NOMO-1 treated with dmso at 0.1 percent for 144 hours (cell line): ENCODE measurements at regions not wholly inside any gene's neighbourhood (a gene's known extent, or its start where the extent isn't known, plus 50 kb on each side); places are given as distances from the start of the nearest gene placed in this dataset.
"Not testable (repeated sequence)": the region's sequence is repeated elsewhere in the genome, so short reads cannot be mapped to it uniquely, and the experiment has no call there.

Source experiments
- DNase-seq: peaks from one replicate; lab custom pipeline; 2025; ENCODE audit not compliant: unreplicated experiment; lab: John Stamatoyannopoulos, UW

DNA sequence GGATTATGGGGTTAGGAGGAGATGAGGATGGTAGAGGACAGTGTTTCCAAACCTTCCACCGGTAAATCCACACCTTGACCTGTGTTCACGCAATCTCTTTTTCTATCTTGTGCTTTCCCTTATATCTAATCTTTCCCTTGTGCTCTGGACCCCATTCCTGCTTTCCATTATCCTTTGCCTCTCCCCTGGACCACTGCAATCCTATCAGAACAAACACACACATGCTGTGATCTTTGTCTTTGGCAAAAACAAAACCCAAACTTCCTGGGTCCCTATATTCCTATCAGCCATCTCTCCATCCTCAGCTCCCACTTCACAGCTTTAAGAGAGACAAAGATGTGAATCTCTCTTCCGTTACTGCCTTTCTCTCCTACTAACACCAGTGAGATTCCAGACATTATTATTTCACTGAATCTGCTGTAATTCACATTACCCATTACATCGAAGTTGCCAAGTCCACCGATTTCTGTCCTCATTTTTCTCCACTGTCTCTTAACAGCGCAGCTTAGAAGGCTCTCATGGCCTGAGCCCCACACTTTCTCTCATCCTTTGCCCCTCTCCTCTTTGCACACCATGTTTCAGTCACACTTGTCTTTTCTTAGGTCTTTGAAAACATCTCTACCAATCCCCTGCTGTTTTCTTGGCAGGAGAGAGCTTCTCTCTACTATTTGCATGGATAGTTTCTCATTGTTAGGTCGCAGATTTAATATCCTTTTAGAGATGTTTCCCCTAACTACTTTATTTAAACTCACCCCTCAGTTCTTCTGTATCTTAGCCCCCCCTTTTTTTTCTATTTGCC is 230.0 kb upstream of the B3GALT2 start:
- no peak for DNase-seq

GRCh38 chr1:193415256-193415655 is 228.8 kb upstream of the B3GALT2 start:
- DNase-seq = no peak

DNA sequence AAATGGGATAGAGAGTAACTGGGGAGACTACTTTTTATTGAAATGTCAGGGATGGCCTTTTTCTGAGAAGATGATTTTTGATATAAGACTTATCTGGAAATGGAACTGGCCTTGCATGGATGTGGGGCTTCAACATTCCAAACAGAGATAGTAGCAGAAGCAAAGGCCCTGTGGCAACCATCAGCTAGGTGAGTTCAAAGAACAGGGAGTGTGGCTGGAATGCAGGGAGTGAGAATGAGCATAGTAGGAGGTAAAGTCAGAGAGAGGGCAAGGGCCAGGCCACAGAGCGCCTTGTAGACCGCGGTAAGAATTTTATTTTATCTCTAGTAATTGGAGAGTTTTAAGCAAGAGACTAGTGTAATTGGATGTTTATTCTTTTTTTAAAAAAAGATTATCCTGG is 227.0 kb upstream of the B3GALT2 start:
- DNase-seq = no peak

GRCh38 chr1:193412748-193413147 is 226.3 kb upstream of the B3GALT2 start:
- DNase-seq = no peak

GRCh38 chr1:193411714-193412113 is 225.3 kb upstream of the B3GALT2 start:
- no peak for DNase-seq

- no peak for DNase-seq
These were observed 224.8 kb upstream of the B3GALT2 start for GRCh38 chr1:193411215-193411614.

GRCh38 chr1:193408782-193409293 is 222.4 kb upstream of the B3GALT2 start:
- no peak for DNase-seq

DNA sequence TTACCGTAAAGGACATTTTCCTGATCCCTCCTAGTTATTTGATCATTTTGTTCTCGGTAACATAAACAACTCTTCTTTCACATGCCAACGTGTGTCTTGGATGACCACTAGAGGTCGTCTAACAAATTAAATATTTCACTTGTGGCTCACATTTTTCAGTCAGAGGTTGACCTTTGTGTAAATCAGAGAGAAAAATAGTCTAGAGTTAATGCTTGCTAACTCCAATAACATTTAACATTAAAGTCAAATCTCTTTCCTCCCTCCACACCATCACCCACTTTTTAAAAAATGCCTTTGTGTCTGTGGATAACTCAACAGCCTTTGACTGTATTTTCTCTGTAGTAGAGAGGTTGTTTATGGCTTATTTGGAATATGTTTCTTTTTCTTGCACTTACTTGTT is 220.5 kb upstream of the B3GALT2 start:
- no peak for DNase-seq

- no peak for DNase-seq
These were observed 217.8 kb upstream of the B3GALT2 start for GRCh38 chr1:193404236-193404635.

GRCh38 chr1:193402977-193403376 is 216.6 kb upstream of the B3GALT2 start:
- DNase-seq = no peak

GRCh38 chr1:193402037-193402436 is 215.6 kb upstream of the B3GALT2 start:
- no peak for DNase-seq

GRCh38 chr1:193394336-193394735 is 207.9 kb upstream of the B3GALT2 start:
- no peak for DNase-seq

- DNase-seq = no peak
These were observed 206.3 kb upstream of the B3GALT2 start for GRCh38 chr1:193392686-193393085.

DNA sequence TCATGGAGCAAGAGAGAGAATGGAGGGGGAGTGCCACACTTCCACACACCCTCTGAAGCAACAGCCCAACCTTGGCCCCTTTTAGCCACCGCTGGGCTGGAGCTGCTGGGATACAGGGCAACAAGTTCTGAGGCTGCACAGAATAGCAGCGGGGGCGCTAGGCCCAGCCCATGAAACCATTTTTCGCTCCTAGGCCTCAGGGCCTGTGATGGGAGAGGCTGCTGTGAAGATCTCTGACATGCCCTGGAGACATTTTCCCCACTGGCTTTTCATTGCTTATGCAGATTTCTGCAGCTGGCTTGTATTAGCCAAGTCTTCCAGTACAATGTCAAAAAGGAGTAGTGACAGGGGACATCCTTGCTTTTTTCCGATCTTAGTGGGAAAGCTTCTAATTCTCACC is 202.3 kb upstream of the B3GALT2 start:
- DNase-seq = no peak

DNA sequence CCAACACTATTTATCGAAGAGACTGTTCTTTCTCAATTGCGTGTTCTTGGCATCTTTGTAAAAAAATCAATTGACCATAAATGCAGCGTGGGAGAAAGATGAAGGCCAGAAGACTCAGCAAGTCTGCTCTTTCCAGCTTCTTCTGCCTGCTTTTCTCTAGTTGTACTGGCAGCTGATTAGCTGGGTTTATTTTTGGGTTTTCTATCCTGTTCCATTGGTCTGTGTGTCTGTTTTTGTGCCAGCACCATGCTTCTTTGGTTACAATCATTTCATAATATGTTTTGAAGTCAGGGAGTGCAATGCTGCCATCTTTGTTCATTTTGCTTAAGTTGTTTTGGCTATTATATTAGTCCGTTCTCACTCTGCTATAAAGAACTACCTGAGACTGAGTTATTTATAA is 201.8 kb upstream of the B3GALT2 start:
- no peak for DNase-seq

GRCh38 chr1:193387406-193387805 is 201.0 kb upstream of the B3GALT2 start:
- no peak for DNase-seq

DNA sequence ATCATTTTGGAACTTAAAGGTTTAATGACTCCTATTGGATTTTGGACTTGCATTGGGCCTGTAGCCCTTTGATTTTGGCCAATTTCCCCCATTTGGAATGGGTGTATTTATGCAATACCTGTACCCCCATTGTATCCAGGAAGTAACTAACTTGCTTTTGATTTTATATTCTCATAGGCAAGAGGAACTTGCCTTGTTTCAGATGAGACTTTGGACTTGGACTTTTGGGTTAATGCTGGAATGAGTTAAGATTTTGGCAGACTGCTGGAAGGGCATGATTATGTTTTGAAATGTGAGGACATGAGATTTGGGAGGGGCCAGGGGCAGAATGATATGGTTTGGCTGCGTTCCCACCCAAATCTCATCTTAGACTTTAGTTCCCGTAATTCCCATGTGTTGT is 192.0 kb upstream of the B3GALT2 start:
- DNase-seq = not testable (repeated sequence)

DNA sequence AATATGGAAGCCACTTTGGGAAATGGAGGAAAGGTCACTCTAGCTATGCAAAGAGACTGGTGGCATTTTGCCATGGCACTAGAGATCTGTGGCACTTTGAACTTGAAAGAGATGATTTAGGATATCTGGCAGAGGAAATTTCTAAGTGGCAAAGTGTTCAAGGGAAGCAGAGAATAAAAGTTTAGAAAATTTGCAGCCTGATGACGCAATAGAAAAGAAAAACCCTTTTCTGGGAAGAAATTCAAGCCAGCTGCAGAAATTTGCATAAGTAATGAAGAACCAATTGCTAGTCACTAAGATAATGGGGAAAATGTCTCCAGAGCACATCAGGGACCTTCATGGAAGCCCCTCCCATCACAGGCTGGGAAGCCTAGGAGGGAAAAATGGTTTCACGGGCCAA is 191.1 kb upstream of the B3GALT2 start:
- DNase-seq = no peak

DNA sequence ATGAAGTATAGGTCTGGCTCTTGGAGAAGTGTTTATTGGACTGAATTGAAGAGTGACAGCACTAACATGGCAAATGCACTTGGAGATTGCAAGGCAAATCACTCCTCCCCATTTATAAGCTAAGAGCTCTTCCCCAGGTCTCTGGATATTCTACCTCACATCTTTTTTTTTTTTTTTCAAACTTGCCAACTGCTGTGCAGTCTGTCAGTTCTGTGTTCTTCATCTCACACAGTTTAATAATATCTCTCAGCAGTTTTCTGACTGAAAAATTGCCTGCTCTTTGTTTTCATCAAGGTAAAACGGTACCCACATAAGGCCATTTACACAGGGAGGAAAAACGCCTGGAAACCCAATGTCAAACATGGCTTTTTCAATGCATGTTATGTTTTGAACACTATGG is 186.1 kb upstream of the B3GALT2 start:
- no peak for DNase-seq

DNA sequence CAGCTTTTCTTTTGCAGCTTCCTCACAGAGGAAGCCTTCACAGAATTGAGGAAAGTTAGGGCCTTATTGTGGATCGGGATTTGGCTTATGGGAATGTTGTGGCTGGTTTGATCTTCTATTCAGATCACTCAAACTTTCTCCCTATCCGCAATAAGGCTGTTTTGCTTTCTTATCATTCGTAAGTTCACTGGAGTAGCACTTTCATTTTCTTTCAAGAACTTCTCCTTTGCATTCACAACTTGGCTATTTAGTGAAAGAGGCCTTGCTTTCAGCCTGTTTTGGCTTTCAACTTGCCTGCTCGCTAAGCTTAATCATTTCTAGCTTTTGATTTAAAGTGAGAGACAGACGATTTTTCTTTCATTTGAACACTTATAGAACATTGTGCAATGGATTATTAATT is 181.9 kb upstream of the B3GALT2 start:
- peak; percentile 12 for DNase-seq

- DNase-seq = no peak
These were observed 181.4 kb upstream of the B3GALT2 start for GRCh38 chr1:193367863-193368262.

DNA sequence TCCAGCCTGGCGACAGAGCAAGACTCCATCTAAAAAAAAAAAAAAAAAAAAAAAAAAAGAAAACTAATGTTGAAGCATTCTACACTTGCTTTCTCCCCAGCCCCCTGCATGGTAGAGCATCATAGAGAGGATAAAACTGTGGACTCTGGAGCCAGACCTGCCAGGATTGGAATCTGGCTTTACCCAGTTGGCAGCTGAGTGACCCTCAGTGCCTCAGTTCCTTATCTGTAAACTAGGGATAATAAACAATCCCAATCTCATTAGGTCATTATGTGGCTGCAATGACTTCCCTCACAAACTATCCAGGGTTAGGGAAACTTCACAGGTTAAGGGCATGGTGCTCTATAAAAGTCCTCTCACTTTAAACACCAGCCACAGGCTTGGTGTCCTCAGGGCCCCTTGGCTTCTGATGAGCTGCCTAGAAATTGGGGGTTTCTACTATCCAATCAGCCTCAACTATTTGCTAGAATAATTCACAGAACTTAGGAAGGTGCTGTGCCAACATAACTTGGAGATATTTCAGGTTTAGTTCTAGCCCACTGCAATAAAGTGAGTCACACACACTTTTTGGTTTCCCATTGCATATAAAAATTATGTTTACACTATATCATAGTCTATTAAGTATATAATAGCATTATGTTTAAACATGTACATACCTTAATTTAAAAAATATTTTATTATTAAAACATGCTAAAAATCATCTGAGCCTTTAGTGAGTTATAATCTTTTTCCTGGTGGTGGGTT is 180.5 kb upstream of the B3GALT2 start:
- DNase-seq = no peak
